Activated CD8-positive, alpha-beta memory T cell treated with anti-CD3 and anti-CD28 coated beads for 48 hours (primary cell): ENCODE measurements at regions not wholly inside any gene's neighbourhood (a gene's known extent, or its start where the extent isn't known, plus 50 kb on each side); places are given as distances from the start of the nearest gene placed in this dataset.
"Not testable (repeated sequence)": the region's sequence is repeated elsewhere in the genome, so short reads cannot be mapped to it uniquely, and the experiment has no call there.

Experiments
- DNase-seq, 3 experiments: peaks; one replicate each; pipeline ENCODE4 v3.0.0-alpha.2; 2020; ENCODE audit warnings: low read depth in 2 of 3, low spot score in 2 of 3

GRCh38 chr4:147096667-147097604, 151.3 kb upstream of the TTC29 start:
- no peak for DNase-seq

- no peak for DNase-seq
These were observed 156.0 kb upstream of the TTC29 start for GRCh38 chr4:147101678-147102077.

- DNase-seq = no peak
These were observed 156.9 kb upstream of the TTC29 start for GRCh38 chr4:147102596-147102995.

GRCh38 chr4:147103403-147103946, 157.8 kb upstream of the TTC29 start:
- no peak for DNase-seq

GRCh38 chr4:147104768-147105167, 159.1 kb upstream of the TTC29 start:
- DNase-seq = no peak

- DNase-seq = no peak
These were observed 162.7 kb upstream of the TTC29 start for GRCh38 chr4:147108409-147108808.

- no peak for DNase-seq
These were observed 164.1 kb upstream of the TTC29 start for GRCh38 chr4:147109800-147110199.

- DNase-seq = no peak
These were observed 165.1 kb upstream of the TTC29 start for GRCh38 chr4:147110473-147111367.

- not testable (repeated sequence) for DNase-seq
These were observed 166.5 kb upstream of the TTC29 start for GRCh38 chr4:147112196-147112595.

GRCh38 chr4:147117431-147117830, 171.8 kb upstream of the TTC29 start:
- no peak for DNase-seq

GRCh38 chr4:147118528-147118927, 172.9 kb upstream of the TTC29 start:
- no peak for DNase-seq

GRCh38 chr4:147122685-147123084, 177.0 kb upstream of the TTC29 start:
- no peak for DNase-seq

- no peak for DNase-seq
These were observed 177.5 kb upstream of the TTC29 start for GRCh38 chr4:147123146-147123545.

GRCh38 chr4:147128787-147129186, 183.1 kb upstream of the TTC29 start:
- DNase-seq = no peak

GRCh38 chr4:147129687-147130086, 184.0 kb upstream of the TTC29 start:
- DNase-seq = no peak

- no peak for DNase-seq
These were observed 189.0 kb upstream of the TTC29 start for GRCh38 chr4:147134536-147135210.

GRCh38 chr4:147136310-147136709, 190.6 kb upstream of the TTC29 start:
- DNase-seq = no peak

- no peak for DNase-seq
These were observed 191.1 kb upstream of the TTC29 start for GRCh38 chr4:147136751-147137150.

- DNase-seq = no peak
These were observed 191.6 kb upstream of the TTC29 start for GRCh38 chr4:147137280-147137679.

- DNase-seq = no peak
These were observed 192.5 kb upstream of the TTC29 start for GRCh38 chr4:147138171-147138570.
